DOHH2 (cell line): ENCODE measurements at regions not wholly inside any gene's neighbourhood (a gene's known extent, or its start where the extent isn't known, plus 50 kb on each side); places are given as distances from the start of the nearest gene placed in this dataset.

Experiments
- H3F3A ChIP-seq: fragments of 200-600 bp; sonication (generic), shearing (Covaris generic); 2 replicates; pipeline ENCODE4 v1.6.0; 2016; ENCODE audit warnings: antibody characterized with exemption, mild to moderate bottlenecking; ENCODE audit not compliant: control insufficient read depth, insufficient read depth
- H3K27ac ChIP-seq: fragments of 200-600 bp; sonication (generic); 2 replicates; pipeline ENCODE4 v1.5.1; 2014; ENCODE audit warnings: low read depth, mild to moderate bottlenecking, low read length, moderate library complexity
- H3K27me3 ChIP-seq: fragments of 200-600 bp; sonication (generic); 2 replicates; pipeline ENCODE4 v1.6.1; 2014; ENCODE audit warnings: mild to moderate bottlenecking, low read length, mixed read lengths; ENCODE audit not compliant: control insufficient read depth
- H3K36me3 ChIP-seq: fragments of 200-600 bp; sonication (generic); 2 replicates; pipeline ENCODE4 v1.6.1; 2014; ENCODE audit warnings: mild to moderate bottlenecking, low read length, moderate library complexity, mixed read lengths; ENCODE audit not compliant: control insufficient read depth
- H3K4me1 ChIP-seq: fragments of 200-600 bp; sonication (generic); 2 replicates; pipeline ENCODE4 v1.6.1; 2014; ENCODE audit warnings: mild to moderate bottlenecking, low read length, mixed read lengths; ENCODE audit not compliant: control insufficient read depth
- H3K4me2 ChIP-seq: fragments of 200-600 bp; sonication (generic); 2 replicates; pipeline ENCODE4 v1.6.0; 2014; ENCODE audit warnings: mild to moderate bottlenecking, low read length, moderate library complexity
- H3K4me3 ChIP-seq: fragments of 200-600 bp; sonication (generic); 2 replicates; pipeline ENCODE4 v1.5.1; 2014; ENCODE audit warnings: mild to moderate bottlenecking, low read length, mixed read lengths
- H3K79me2 ChIP-seq: fragments of 200-600 bp; sonication (generic); 2 replicates; pipeline ENCODE4 v1.6.1; 2014; ENCODE audit warnings: mild to moderate bottlenecking, low read length, mixed read lengths; ENCODE audit not compliant: control insufficient read depth
- H3K9me2 ChIP-seq: fragments of 200-600 bp; sonication (generic); replicated peaks from 2 replicates; pipeline ENCODE4 v1.6.1; 2014; ENCODE audit warnings: mild to moderate bottlenecking, low read length, mixed read lengths; ENCODE audit not compliant: control insufficient read depth
- H3K9me3 ChIP-seq: fragments of 200-600 bp; sonication (generic); 2 replicates; pipeline ENCODE4 v1.6.1; 2014; ENCODE audit warnings: antibody characterized with exemption, low read length, mixed read lengths; ENCODE audit not compliant: control insufficient read depth, insufficient read depth
- H4K20me1 ChIP-seq: fragments of 200-600 bp; sonication (generic); 2 replicates; pipeline ENCODE4 v1.6.0; 2014; ENCODE audit warnings: low read depth, mild to moderate bottlenecking, antibody characterized with exemption, low read length, moderate library complexity; ENCODE audit not compliant: control insufficient read depth, insufficient read depth
- EZH2phosphoT487 ChIP-seq: fragments of 200-600 bp; sonication (generic); IDR thresholded peaks from 2 replicates; pipeline ENCODE4 v1.6.1; 2017; ENCODE audit warnings: borderline replicate concordance, mild to moderate bottlenecking, antibody characterized with exemption, low read length, moderate library complexity, mixed read lengths
- TF ChIP-seq, protein P1 (sequence below): fragments of 200-600 bp; sonication (generic); IDR thresholded peaks from one replicate; pipeline ENCODE4 v1.5.1; 2014; ENCODE audit warnings: antibody characterized with exemption, mild to moderate bottlenecking, low read depth, low read length; ENCODE audit not compliant: poor library complexity, severe bottlenecking

GRCh38 chr3:86743233-86743632 lies 247.7 kb downstream of the VGLL3 start:
- H3K9me3 ChIP-seq, result no peaks in the 10 kb centered on the region
- no peaks in the 10 kb centered on the region for H3K27me3 ChIP-seq
- H4K20me1 ChIP-seq, result no peaks in the 10 kb centered on the region
- no peaks in the 10 kb centered on the region for H3K4me1 ChIP-seq
- H3K4me2 ChIP-seq, result no peak overlapping the region
- no peaks in the 10 kb centered on the region for H3K9me2 ChIP-seq
- no peaks in the 10 kb centered on the region for H3F3A ChIP-seq
- H3K4me3 ChIP-seq, result no peak overlapping the region
- no peak overlapping the region for H3K27ac ChIP-seq
- H3K36me3 ChIP-seq, result no peaks in the 10 kb centered on the region
- TF ChIP-seq EZH2phosphoT487, result no peak
- TF ChIP-seq, protein P1, sequence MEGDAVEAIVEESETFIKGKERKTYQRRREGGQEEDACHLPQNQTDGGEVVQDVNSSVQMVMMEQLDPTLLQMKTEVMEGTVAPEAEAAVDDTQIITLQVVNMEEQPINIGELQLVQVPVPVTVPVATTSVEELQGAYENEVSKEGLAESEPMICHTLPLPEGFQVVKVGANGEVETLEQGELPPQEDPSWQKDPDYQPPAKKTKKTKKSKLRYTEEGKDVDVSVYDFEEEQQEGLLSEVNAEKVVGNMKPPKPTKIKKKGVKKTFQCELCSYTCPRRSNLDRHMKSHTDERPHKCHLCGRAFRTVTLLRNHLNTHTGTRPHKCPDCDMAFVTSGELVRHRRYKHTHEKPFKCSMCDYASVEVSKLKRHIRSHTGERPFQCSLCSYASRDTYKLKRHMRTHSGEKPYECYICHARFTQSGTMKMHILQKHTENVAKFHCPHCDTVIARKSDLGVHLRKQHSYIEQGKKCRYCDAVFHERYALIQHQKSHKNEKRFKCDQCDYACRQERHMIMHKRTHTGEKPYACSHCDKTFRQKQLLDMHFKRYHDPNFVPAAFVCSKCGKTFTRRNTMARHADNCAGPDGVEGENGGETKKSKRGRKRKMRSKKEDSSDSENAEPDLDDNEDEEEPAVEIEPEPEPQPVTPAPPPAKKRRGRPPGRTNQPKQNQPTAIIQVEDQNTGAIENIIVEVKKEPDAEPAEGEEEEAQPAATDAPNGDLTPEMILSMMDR, result no peak
- H3K79me2 ChIP-seq, result no peaks in the 10 kb centered on the region

GRCh38 chr3:86740751-86741150 lies 250.2 kb downstream of the VGLL3 start:
- Histone ChIP-seq H3K36me3 (no peaks in the 10 kb centered on the region), H3K27me3 (no peaks in the 10 kb centered on the region), H3K4me1 (peaks cover 13% of the 10 kb centered on the region), H3K4me2 (no peak overlapping the region), H4K20me1 (no peaks in the 10 kb centered on the region), H3K4me3 (no peak overlapping the region), H3K9me2 (no peaks in the 10 kb centered on the region), H3K9me3 (no peaks in the 10 kb centered on the region), H3K27ac (no peak overlapping the region), H3F3A (no peaks in the 10 kb centered on the region), H3K79me2 (no peaks in the 10 kb centered on the region)
- no peak for TF ChIP-seq EZH2phosphoT487
- TF ChIP-seq, protein P1, result no peak

DNA sequence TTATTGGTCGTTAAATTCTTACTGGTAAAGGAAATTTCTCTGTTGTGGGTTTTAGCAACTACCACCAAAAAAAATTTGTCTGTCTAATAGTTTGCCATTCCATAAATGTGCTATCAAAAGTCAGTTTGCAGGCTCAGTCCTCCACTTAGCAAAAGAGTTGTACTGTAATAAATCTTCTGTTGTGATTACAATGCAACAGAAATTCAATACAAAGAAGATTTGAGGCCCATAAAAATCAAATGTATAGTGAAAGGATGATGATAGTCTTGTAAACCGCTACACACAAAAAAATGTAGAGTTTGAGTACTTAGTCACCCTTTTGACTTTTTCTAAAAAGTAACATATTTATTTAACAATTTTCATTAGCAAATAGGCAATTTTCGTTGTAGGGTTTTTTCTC lies 251.7 kb downstream of the VGLL3 start:
- H4K20me1 ChIP-seq, result no peaks in the 10 kb centered on the region
- H3K27ac ChIP-seq, result no peak overlapping the region
- H3K36me3 ChIP-seq, result no peaks in the 10 kb centered on the region
- no peaks in the 10 kb centered on the region for H3K79me2 ChIP-seq
- H3F3A ChIP-seq, result no peaks in the 10 kb centered on the region
- no peaks in the 10 kb centered on the region for H3K27me3 ChIP-seq
- peaks cover 18% of the 10 kb centered on the region for H3K4me1 ChIP-seq
- H3K9me2 ChIP-seq, result no peaks in the 10 kb centered on the region
- no peak overlapping the region for H3K4me3 ChIP-seq
- no peak overlapping the region for H3K4me2 ChIP-seq
- TF ChIP-seq, protein P1, result no peak
- TF ChIP-seq EZH2phosphoT487, result no peak
- H3K9me3 ChIP-seq, result no peaks in the 10 kb centered on the region

DNA sequence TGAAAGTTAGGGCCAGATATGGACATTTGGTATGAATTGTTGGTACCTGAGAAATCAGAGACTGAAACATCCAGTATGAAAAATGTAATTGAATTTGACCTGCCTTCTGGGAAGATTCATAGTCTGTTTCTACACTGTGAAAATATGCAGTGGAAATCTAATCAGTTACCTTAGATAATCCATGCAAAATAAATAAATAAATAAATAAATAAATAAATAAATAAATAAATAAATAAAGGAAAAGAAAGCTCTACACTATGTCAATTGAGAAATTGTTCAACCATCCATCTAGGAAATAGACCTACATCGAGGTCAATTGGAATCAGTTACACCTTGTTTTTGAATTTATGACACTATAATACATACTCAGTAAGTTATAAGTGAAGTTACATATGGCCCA lies 252.3 kb downstream of the VGLL3 start:
- no peak overlapping the region for H3K27ac ChIP-seq
- H3K27me3 ChIP-seq, result no peaks in the 10 kb centered on the region
- TF ChIP-seq EZH2phosphoT487, result no peak
- TF ChIP-seq, protein P1, result no peak
- no peak overlapping the region for H3K4me2 ChIP-seq
- H3K36me3 ChIP-seq, result no peaks in the 10 kb centered on the region
- no peak overlapping the region for H3K4me3 ChIP-seq
- peaks cover 18% of the 10 kb centered on the region for H3K4me1 ChIP-seq
- no peaks in the 10 kb centered on the region for H3K9me2 ChIP-seq
- no peaks in the 10 kb centered on the region for H3F3A ChIP-seq
- no peaks in the 10 kb centered on the region for H3K79me2 ChIP-seq
- H3K9me3 ChIP-seq, result no peaks in the 10 kb centered on the region
- H4K20me1 ChIP-seq, result no peaks in the 10 kb centered on the region
